Left cardiac atrium (tissue), 4 donors: ENCODE measurements at regions not wholly inside any gene's neighbourhood (a gene's known extent, or its start where the extent isn't known, plus 50 kb on each side); places are given as distances from the start of the nearest gene placed in this dataset.

Experiments
- ATAC-seq, 2 donors: fragments of 200-7000 bp; cut with Tn5 transposase; one replicate each; pipeline ENCODE4 v1.9.1; 2020; ENCODE audit warnings: mild to moderate bottlenecking in 2 of 2, moderate library complexity in 2 of 2
- DNase-seq: peaks from one replicate; pipeline ENCODE4 v3.0.0-alpha.2; 2020
- intact Hi-C, 2 donors: fragments of 100-400 bp; cut with DNase I; formaldehyde crosslinking; loops; one replicate each; pipeline versions ENCODE4 v1.14.1 to v1.15.1; 2022 to 2023
- donor health status: DM: no; HTN: yes; CAD: no.
- donor health status: DM: no; HTN: yes; CAD: no; lungs with severe emphysema.
- donor health status: DM: yes; HTN: yes; CAD: no.
- donor health status: Dilated cardiomyopathy.

DNA sequence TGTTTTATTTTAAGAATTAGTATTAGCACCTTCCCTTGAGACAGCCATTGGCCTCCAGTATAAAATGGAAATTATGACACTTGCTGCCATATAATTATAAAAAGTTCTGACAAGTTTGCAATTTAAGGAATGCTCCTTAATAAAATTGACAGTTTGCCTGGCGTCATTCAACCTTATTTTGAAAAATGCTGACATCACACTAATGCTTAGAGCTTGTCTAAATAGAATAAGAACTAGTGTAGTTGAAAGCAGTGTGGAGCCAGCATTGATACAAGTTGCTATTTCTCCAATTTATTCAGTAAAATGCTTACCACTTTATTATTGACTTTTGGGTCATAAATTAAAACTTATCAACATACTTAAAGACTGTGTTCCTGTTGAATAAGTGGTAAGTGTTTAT lies 54.3 kb upstream of the ARX start:
- ATAC-seq: no peak
- intact Hi-C loops: no loop called here
- no peak for DNase-seq

DNA sequence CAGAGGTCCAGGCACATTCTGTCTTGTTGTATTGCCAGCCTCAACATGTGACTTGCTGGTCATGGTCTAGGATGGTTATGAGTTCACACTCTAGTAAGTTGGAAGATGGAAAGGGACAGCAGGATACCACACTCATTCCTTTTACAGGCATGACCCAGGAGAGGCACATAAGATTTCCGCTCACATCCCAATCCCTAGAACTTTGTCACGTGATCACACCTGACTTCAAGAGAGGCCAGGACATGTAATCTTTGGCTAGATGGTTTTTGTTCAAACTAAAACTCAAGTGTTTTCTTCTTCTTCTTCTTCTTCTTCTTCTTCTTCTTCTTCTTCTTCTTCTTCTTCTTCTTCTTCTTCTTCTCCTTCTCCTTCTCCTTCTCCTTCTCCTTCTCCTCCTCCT lies 53.4 kb upstream of the ARX start:
- DNase-seq (no peak), ATAC-seq (no peak)
- intact Hi-C loops: no loop called here

DNA sequence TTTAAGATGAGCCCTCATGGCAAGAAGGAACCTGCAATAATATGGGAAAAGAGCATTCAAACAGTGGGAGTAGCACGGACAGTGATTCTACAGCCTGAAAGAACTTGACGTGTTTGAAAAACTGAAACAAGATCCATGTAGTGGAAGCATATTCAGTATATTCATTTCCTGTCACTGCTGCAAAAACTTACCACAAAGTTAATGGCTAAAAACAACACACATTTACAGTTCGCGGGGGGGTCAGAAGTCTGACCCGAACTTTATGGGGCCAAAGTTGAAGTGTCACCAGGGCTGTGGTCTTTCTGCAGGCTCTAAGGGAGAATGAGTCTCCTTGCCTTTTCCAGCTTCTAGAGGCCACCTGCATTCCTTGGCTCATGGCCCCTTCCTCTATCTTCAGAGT lies 52.6 kb upstream of the ARX start:
- intact Hi-C loops: no loop called here
- no peak for DNase-seq
- ATAC-seq: no peak

DNA sequence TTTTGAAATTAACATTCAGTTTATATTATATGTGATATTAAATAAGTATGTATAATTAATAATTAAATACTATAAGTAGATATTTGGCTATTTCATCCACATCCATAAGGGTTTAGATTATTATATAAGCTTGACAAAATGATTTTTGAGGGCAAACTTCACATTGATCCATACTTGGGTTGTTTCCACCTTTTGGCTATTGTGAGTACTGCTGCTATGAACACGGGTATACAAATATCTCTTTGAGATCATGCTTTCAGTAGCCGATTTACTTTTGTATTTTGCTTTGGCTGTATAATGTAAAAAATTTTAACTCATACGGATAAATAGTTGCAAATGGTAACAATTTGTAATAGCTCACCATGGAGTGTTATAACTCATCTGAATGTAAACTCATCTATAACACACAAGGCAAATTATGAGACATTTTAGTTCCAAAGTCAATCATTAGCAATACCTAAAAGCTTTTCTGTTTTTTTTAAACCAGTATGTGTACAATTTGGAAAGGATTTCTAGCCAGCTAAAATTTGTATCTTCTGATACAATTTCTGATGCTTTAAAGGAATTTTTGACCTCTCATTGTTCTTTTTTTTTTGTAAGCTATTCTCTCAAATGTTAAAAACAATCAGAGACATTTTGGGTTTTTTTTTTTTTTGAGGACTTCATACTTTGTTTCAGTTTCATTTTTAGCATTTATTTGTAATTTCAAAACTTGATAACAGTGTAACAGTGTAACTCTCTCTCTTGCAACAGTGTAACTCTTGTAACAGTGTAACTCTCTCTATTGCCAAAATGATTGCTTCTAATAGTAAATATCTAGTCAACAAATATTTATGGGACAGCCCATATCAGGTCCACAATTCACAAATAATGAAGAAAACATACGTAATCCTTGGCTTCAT lies 51.8 kb upstream of the ARX start:
- no peak for ATAC-seq
- DNase-seq: no peak
- intact Hi-C loops: no loop called here

DNA sequence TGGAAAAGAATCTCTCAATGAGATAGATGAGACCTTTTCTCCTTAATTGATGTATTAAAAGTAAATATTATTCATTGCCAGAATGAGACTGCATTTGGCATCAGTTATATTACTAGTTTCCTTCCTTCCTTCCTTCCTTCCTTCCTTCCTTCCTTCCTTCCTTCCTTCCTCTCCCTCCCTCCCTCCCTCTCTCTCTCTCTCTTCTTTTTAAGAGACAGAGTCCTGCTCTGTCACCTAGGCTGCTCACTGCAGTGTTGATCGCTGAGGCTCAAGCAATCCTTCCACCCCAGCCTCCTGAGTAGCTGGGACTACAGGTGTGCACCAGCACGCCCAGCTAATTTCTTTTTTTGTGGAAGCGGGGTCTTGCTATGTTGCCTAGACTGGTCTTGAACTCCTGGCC lies 50.4 kb upstream of the ARX start:
- ATAC-seq (no peak), DNase-seq (no peak)
- intact Hi-C loops: no loop called here
